Mucosa of stomach (tissue), 1 donor: ENCODE measurements at regions not wholly inside any gene's neighbourhood (a gene's known extent, or its start where the extent isn't known, plus 50 kb on each side); places are given as distances from the start of the nearest gene placed in this dataset.

ENCODE experiments used
- H3K27me3 ChIP-seq: one replicate; pipeline ENCODE4 v1.7.0; 2013; ENCODE audit warnings: mild to moderate bottlenecking, low read length; ENCODE audit not compliant: control insufficient read depth, insufficient read depth
- H3K36me3 ChIP-seq: one replicate; pipeline ENCODE4 v1.7.0; 2013; ENCODE audit warnings: low read length; ENCODE audit not compliant: control insufficient read depth, insufficient read depth
- H3K4me1 ChIP-seq: one replicate; pipeline ENCODE4 v1.7.0; 2013; ENCODE audit warnings: mild to moderate bottlenecking, low read length; ENCODE audit not compliant: control insufficient read depth, insufficient read depth
- H3K4me3 ChIP-seq: one replicate; pipeline ENCODE4 v1.7.0; 2013; ENCODE audit warnings: low read length
- H3K9ac ChIP-seq: one replicate; pipeline ENCODE4 v1.7.0; 2013; ENCODE audit warnings: mild to moderate bottlenecking, low read length, moderate library complexity
- H3K9me3 ChIP-seq: one replicate; pipeline ENCODE4 v1.7.0; 2013; ENCODE audit warnings: mild to moderate bottlenecking, low read length, moderate library complexity; ENCODE audit not compliant: control insufficient read depth
- donor health status: Pancreatic carcinoma.

GRCh38 chr9:30127371-30127770, 2257.1 kb upstream of the ACO1 start:
- Histone ChIP-seq H3K4me3 (no peak overlapping the region), H3K27me3 (no peaks in the 10 kb centered on the region), H3K9me3 (no peaks in the 10 kb centered on the region), H3K9ac (no peak overlapping the region), H3K36me3 (no peaks in the 10 kb centered on the region), H3K4me1 (no peaks in the 10 kb centered on the region)

GRCh38 chr9:30140407-30140806, 2244.0 kb upstream of the ACO1 start:
- no peak overlapping the region for H3K4me3 ChIP-seq
- H3K36me3 ChIP-seq = no peaks in the 10 kb centered on the region
- no peak overlapping the region for H3K9ac ChIP-seq
- H3K9me3 ChIP-seq = no peaks in the 10 kb centered on the region
- H3K27me3 ChIP-seq = no peaks in the 10 kb centered on the region
- H3K4me1 ChIP-seq = no peaks in the 10 kb centered on the region

- Histone ChIP-seq H3K4me1 (no peaks in the 10 kb centered on the region), H3K9ac (no peak overlapping the region), H3K27me3 (no peaks in the 10 kb centered on the region), H3K36me3 (no peaks in the 10 kb centered on the region), H3K9me3 (no peaks in the 10 kb centered on the region), H3K4me3 (no peak overlapping the region)
Measured at GRCh38 chr9:30160570-30160969, 2223.9 kb upstream of the ACO1 start.

- no peaks in the 10 kb centered on the region for H3K9me3 ChIP-seq
- no peak overlapping the region for H3K9ac ChIP-seq
- no peak overlapping the region for H3K4me3 ChIP-seq
- no peaks in the 10 kb centered on the region for H3K27me3 ChIP-seq
- no peaks in the 10 kb centered on the region for H3K36me3 ChIP-seq
- no peaks in the 10 kb centered on the region for H3K4me1 ChIP-seq
Measured at GRCh38 chr9:30172206-30172605, 2212.2 kb upstream of the ACO1 start.

- Histone ChIP-seq H3K4me1 (no peaks in the 10 kb centered on the region), H3K36me3 (no peaks in the 10 kb centered on the region), H3K9ac (no peak overlapping the region)
Measured at GRCh38 chr9:30178610-30179009, 2205.8 kb upstream of the ACO1 start.

GRCh38 chr9:30193421-30193820, 2191.0 kb upstream of the ACO1 start:
- Histone ChIP-seq H3K9ac (no peak overlapping the region), H3K36me3 (no peaks in the 10 kb centered on the region), H3K4me3 (no peak overlapping the region), H3K9me3 (no peaks in the 10 kb centered on the region), H3K4me1 (no peaks in the 10 kb centered on the region), H3K27me3 (no peaks in the 10 kb centered on the region)

More at GRCh38 chr9:30178610-30179009, 2205.8 kb upstream of the ACO1 start:
- Histone ChIP-seq H3K9me3 (no peaks in the 10 kb centered on the region), H3K4me3 (no peak overlapping the region), H3K27me3 (no peaks in the 10 kb centered on the region)

- H3K4me3 ChIP-seq = no peak overlapping the region
- H3K27me3 ChIP-seq = no peaks in the 10 kb centered on the region
- no peaks in the 10 kb centered on the region for H3K9me3 ChIP-seq
- H3K36me3 ChIP-seq = no peaks in the 10 kb centered on the region
- no peak overlapping the region for H3K9ac ChIP-seq
- no peaks in the 10 kb centered on the region for H3K4me1 ChIP-seq
Measured at GRCh38 chr9:30196941-30197340, 2187.5 kb upstream of the ACO1 start.

GRCh38 chr9:30197453-30197852, 2187.0 kb upstream of the ACO1 start:
- no peak overlapping the region for H3K4me3 ChIP-seq
- no peaks in the 10 kb centered on the region for H3K9me3 ChIP-seq
- H3K27me3 ChIP-seq = no peaks in the 10 kb centered on the region
- H3K4me1 ChIP-seq = no peaks in the 10 kb centered on the region
- no peaks in the 10 kb centered on the region for H3K36me3 ChIP-seq
- H3K9ac ChIP-seq = no peak overlapping the region

- Histone ChIP-seq H3K36me3 (no peaks in the 10 kb centered on the region), H3K9ac (no peak overlapping the region), H3K9me3 (no peaks in the 10 kb centered on the region), H3K4me1 (no peaks in the 10 kb centered on the region), H3K27me3 (no peaks in the 10 kb centered on the region), H3K4me3 (no peak overlapping the region)
Measured at GRCh38 chr9:30197954-30198353, 2186.5 kb upstream of the ACO1 start.

- Histone ChIP-seq H3K9ac (no peak overlapping the region), H3K4me1 (no peaks in the 10 kb centered on the region), H3K27me3 (no peaks in the 10 kb centered on the region), H3K9me3 (no peaks in the 10 kb centered on the region), H3K4me3 (no peak overlapping the region), H3K36me3 (no peaks in the 10 kb centered on the region)
Measured at GRCh38 chr9:30198463-30199309, 2185.8 kb upstream of the ACO1 start.

- Histone ChIP-seq H3K36me3 (no peaks in the 10 kb centered on the region), H3K4me3 (no peak overlapping the region), H3K9ac (no peak overlapping the region), H3K4me1 (no peaks in the 10 kb centered on the region), H3K27me3 (no peaks in the 10 kb centered on the region), H3K9me3 (no peaks in the 10 kb centered on the region)
Measured at GRCh38 chr9:30201024-30201423, 2183.4 kb upstream of the ACO1 start.

- Histone ChIP-seq H3K9ac (no peak overlapping the region), H3K36me3 (no peaks in the 10 kb centered on the region), H3K27me3 (no peaks in the 10 kb centered on the region), H3K4me1 (no peaks in the 10 kb centered on the region), H3K4me3 (no peak overlapping the region), H3K9me3 (no peaks in the 10 kb centered on the region)
Measured at GRCh38 chr9:30235068-30235467, 2149.4 kb upstream of the ACO1 start.

GRCh38 chr9:30235564-30235963, 2148.9 kb upstream of the ACO1 start:
- no peaks in the 10 kb centered on the region for H3K36me3 ChIP-seq
- H3K4me3 ChIP-seq = no peak overlapping the region
- no peaks in the 10 kb centered on the region for H3K27me3 ChIP-seq
- H3K9ac ChIP-seq = no peak overlapping the region
- H3K4me1 ChIP-seq = no peaks in the 10 kb centered on the region
- H3K9me3 ChIP-seq = no peaks in the 10 kb centered on the region
